ENCODE measurements at regions not wholly inside any gene's neighbourhood (a gene's known extent, or its start where the extent isn't known, plus 50 kb on each side); places are given as distances from the start of the nearest gene placed in this dataset.

DNA sequence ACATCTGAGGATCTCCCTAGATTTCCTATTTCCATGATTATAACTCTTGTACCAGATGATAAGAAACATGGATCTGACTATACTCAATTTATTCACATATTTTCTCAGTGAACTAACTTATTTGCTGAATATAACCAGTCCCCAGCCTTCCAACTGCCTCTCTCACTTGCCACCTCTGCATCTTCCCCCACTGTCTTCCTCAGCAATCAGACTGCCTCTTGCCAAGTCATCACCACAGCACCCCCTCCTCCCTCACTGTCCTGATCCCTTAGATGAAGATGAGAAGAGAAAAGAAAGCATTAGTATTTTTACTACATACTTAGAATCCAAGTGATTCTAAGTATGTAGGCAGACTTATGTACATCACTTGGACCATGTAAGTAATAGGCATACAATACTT, 71.9 kb downstream of the GTPBP8 start:
- no peak overlapping the region for H3K4me3 ChIP-seq (ENCODE audit: control insufficient read depth, low read depth, low read length)
- TF ChIP-seq, protein P1, sequence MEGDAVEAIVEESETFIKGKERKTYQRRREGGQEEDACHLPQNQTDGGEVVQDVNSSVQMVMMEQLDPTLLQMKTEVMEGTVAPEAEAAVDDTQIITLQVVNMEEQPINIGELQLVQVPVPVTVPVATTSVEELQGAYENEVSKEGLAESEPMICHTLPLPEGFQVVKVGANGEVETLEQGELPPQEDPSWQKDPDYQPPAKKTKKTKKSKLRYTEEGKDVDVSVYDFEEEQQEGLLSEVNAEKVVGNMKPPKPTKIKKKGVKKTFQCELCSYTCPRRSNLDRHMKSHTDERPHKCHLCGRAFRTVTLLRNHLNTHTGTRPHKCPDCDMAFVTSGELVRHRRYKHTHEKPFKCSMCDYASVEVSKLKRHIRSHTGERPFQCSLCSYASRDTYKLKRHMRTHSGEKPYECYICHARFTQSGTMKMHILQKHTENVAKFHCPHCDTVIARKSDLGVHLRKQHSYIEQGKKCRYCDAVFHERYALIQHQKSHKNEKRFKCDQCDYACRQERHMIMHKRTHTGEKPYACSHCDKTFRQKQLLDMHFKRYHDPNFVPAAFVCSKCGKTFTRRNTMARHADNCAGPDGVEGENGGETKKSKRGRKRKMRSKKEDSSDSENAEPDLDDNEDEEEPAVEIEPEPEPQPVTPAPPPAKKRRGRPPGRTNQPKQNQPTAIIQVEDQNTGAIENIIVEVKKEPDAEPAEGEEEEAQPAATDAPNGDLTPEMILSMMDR (IDR thresholded peaks at IDR 0.05; ENCODE audit: control insufficient read depth, insufficient read depth, low read depth, low read length, missing control alignments): no peak
- no peak for DNase-seq (ENCODE audit: low read depth)

DNA sequence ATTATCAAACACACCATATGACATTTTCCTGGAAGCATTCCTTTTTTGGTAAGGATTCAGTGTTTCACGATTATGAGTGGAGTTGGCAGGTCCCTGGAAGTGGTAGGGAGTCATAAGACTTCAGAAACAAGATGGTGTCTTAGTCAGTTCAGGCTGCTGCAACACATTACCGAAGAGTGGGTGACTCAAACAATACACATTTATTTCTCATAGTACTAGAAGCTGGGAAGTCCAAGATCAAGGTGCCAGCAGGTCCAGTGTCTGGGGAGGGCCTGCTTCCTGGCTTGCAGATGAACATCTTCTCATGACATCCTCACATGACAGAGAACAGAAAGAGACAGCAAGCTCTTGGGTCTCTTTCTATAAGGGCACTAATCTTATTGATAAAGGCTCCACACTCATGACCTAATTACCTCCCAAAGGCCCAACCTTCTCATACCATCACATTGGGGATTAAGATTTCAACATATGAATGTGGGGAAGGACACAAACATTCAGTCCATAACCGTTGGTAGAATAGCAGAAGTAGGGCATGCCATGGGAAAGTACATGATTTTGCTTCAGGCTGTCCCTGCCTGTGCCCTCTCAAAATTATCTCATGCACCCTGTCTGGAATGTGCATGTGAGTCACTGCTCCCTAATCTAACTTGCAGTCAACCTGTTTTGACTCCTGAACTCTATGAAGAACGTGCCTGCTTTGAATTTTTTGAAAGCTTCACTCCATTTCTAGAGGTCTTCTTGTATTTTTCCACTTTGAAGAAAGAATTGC, 72.5 kb downstream of the GTPBP8 start:
- no peak for DNase-seq (ENCODE audit: low read depth)
- TF ChIP-seq, protein P1 (IDR thresholded peaks at IDR 0.05; ENCODE audit: control insufficient read depth, insufficient read depth, low read depth, low read length, missing control alignments): no peak
- no peak overlapping the region for H3K4me3 ChIP-seq (ENCODE audit: control insufficient read depth, low read depth, low read length)

DNA sequence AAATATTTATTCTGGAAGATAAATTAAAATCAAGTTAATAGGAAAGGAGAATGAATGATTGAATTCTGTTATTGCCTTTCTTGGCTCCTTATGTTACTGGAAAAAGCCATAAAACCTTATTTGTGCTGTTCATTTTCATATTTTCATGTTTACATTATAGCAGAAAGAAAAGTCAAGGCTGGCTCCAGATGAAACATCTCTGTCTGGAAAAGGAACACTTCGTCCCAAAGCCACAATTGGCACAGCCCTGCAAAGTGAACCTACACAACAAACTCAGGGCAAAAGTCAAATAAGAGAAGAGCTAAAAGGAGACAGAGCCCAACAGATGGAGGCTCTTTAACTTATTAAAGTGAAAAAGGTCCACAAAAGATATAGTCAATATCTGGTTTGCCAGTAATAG, 73.4 kb downstream of the GTPBP8 start:
- no peak for DNase-seq (ENCODE audit: low read depth)
- TF ChIP-seq, protein P1 (IDR thresholded peaks at IDR 0.05; ENCODE audit: control insufficient read depth, insufficient read depth, low read depth, low read length, missing control alignments): no peak
- H3K4me3 ChIP-seq (ENCODE audit: control insufficient read depth, low read depth, low read length): no peak overlapping the region

DNA sequence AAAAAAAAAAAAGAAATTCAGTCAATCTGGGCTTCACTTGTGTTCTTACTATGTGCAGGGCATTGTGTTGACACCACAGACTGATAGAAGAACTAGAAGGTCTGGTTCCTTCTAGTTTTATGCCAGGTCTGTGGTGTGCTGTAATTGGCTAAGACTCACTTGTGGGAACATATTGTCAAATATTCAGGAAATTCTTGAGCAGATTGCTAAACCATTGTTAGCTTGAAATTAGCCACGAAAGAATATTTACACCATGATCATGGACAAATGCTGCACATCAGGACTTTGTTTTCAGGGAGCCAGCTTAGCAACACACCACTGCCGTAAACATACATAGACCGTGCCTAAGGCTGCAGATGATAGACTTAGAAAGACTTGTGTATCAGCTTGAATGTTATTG, 74.6 kb downstream of the GTPBP8 start:
- no peak overlapping the region for H3K4me3 ChIP-seq (ENCODE audit: control insufficient read depth, low read depth, low read length)
- DNase-seq (ENCODE audit: low read depth): no peak
- TF ChIP-seq, protein P1 (IDR thresholded peaks at IDR 0.05; ENCODE audit: control insufficient read depth, insufficient read depth, low read depth, low read length, missing control alignments): no peak

DNA sequence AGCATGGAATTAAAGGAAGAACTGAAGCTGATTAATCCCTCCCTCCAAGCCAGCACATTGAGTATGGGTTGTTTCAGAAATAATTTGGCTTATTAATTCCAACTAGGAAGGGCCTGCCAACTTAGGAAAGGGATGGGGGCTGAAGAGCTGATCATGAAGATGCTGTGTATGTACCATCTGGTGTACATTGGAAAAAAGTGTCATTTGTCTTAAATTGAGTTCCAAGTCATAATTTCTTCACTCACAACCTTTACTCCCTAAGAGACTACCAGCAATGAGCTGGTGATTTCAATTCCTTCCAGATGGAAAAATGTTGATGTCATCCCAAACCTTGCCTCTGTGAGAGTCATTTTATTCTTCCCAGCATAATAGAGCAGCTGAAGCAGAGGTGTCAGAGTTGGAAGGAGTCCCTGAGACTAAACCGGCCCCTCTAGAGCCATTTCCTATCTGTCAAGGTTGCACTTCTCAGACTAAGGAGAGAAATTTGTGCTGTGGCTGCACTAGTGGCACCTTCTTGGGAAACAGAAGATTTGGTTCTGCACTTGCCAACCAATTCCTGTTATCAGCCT, 79.4 kb downstream of the GTPBP8 start:
- H3K4me3 ChIP-seq (ENCODE audit: control insufficient read depth, low read depth, low read length): no peak overlapping the region
- peak; percentile 25 for DNase-seq (ENCODE audit: low read depth)
- TF ChIP-seq, protein P1 (IDR thresholded peaks at IDR 0.05; ENCODE audit: control insufficient read depth, insufficient read depth, low read depth, low read length, missing control alignments): no peak

DNA sequence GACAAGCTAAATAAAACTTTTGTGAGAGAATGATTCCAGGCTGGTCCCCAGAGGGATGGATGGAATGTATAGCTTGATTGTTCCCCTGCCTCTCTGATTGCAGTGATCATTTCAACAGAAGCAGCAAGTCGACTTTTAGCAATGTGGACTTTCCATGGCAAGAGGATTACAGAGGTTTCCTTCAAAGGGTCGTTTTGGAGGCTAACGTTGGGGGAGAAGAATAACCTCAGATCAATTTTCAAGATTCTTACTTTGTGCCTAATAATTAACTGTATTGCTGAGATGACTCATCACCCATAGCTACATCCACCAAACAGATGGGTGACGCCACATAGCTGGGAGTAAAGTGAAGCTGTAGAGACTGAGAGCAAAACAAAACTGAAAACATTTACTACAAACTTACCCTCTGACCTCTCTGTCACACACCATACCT, 79.9 kb downstream of the GTPBP8 start:
- TF ChIP-seq, protein P1 (IDR thresholded peaks at IDR 0.05; ENCODE audit: control insufficient read depth, insufficient read depth, low read depth, low read length, missing control alignments): no peak
- DNase-seq (ENCODE audit: low read depth): no peak
- no peak overlapping the region for H3K4me3 ChIP-seq (ENCODE audit: control insufficient read depth, low read depth, low read length)

Measured in AG09309 (cell line).